ENCODE measurements at regions not wholly inside any gene's neighbourhood (a gene's known extent, or its start where the extent isn't known, plus 50 kb on each side); places are given as distances from the start of the nearest gene placed in this dataset.

GRCh38 chr11:100467821-100468508, 219.1 kb upstream of the ARHGAP42 start:
- DNase-seq (ENCODE audit: low read depth, low spot score), result no peak

GRCh38 chr11:100469835-100470234, 217.3 kb upstream of the ARHGAP42 start:
- Histone ChIP-seq H3K9me3 (ENCODE audit: control insufficient read depth, insufficient read depth, low read length) (no peaks in the 10 kb centered on the region), H3K4me3 (ENCODE audit: low read length) (no peak overlapping the region), H3K4me1 (ENCODE audit: control insufficient read depth, insufficient read depth, low read length) (no peaks in the 10 kb centered on the region), H3K27ac (ENCODE audit: low read length) (no peak overlapping the region), H3K27me3 (ENCODE audit: control insufficient read depth, insufficient read depth, low read length) (no peaks in the 10 kb centered on the region), H3K36me3 (ENCODE audit: control insufficient read depth, insufficient read depth, low read length) (no peaks in the 10 kb centered on the region)
- DNase-seq (ENCODE audit: low read depth, low spot score), result no peak
- WGBS (ENCODE audit: insufficient coverage, insufficient read length), result no CpG with 5 or more reads among the region's 2 CpGs

More at GRCh38 chr11:100467821-100468508, 219.1 kb upstream of the ARHGAP42 start:
- no peak overlapping the region for H3K27ac ChIP-seq (ENCODE audit: low read length)
- no peak overlapping the region for H3K4me3 ChIP-seq (ENCODE audit: low read length)
- H3K9me3 ChIP-seq (ENCODE audit: control insufficient read depth, insufficient read depth, low read length), result no peaks in the 10 kb centered on the region
- H3K4me1 ChIP-seq (ENCODE audit: control insufficient read depth, insufficient read depth, low read length), result no peaks in the 10 kb centered on the region
- WGBS (ENCODE audit: insufficient coverage, insufficient read length), result no CpG with 5 or more reads among the region's 3 CpGs
- H3K27me3 ChIP-seq (ENCODE audit: control insufficient read depth, insufficient read depth, low read length), result no peaks in the 10 kb centered on the region
- no peaks in the 10 kb centered on the region for H3K36me3 ChIP-seq (ENCODE audit: control insufficient read depth, insufficient read depth, low read length)

GRCh38 chr11:100472727-100473389, 214.2 kb upstream of the ARHGAP42 start:
- Histone ChIP-seq H3K27me3 (ENCODE audit: control insufficient read depth, insufficient read depth, low read length) (no peaks in the 10 kb centered on the region), H3K36me3 (ENCODE audit: control insufficient read depth, insufficient read depth, low read length) (no peaks in the 10 kb centered on the region), H3K27ac (ENCODE audit: low read length) (no peak overlapping the region), H3K9me3 (ENCODE audit: control insufficient read depth, insufficient read depth, low read length) (no peaks in the 10 kb centered on the region), H3K4me1 (ENCODE audit: control insufficient read depth, insufficient read depth, low read length) (no peaks in the 10 kb centered on the region), H3K4me3 (ENCODE audit: low read length) (no peak overlapping the region)
- WGBS (ENCODE audit: insufficient coverage, insufficient read length), result no CpG with 5 or more reads among the region's 2 CpGs
- DNase-seq (ENCODE audit: low read depth, low spot score), result no peak

GRCh38 chr11:100473390-100473740, 213.7 kb upstream of the ARHGAP42 start:
- Histone ChIP-seq H3K4me1 (ENCODE audit: control insufficient read depth, insufficient read depth, low read length) (no peaks in the 10 kb centered on the region), H3K27me3 (ENCODE audit: control insufficient read depth, insufficient read depth, low read length) (no peaks in the 10 kb centered on the region), H3K9me3 (ENCODE audit: control insufficient read depth, insufficient read depth, low read length) (no peaks in the 10 kb centered on the region), H3K36me3 (ENCODE audit: control insufficient read depth, insufficient read depth, low read length) (no peaks in the 10 kb centered on the region), H3K27ac (ENCODE audit: low read length) (no peak overlapping the region), H3K4me3 (ENCODE audit: low read length) (no peak overlapping the region)
- WGBS (ENCODE audit: insufficient coverage, insufficient read length), result no CpG with 5 or more reads among the region's 1 CpG
- DNase-seq (ENCODE audit: low read depth, low spot score), result no peak

GRCh38 chr11:100484948-100485347, 202.1 kb upstream of the ARHGAP42 start:
- Histone ChIP-seq H3K4me3 (ENCODE audit: low read length) (no peak overlapping the region), H3K36me3 (ENCODE audit: control insufficient read depth, insufficient read depth, low read length) (no peaks in the 10 kb centered on the region), H3K4me1 (ENCODE audit: control insufficient read depth, insufficient read depth, low read length) (no peaks in the 10 kb centered on the region), H3K9me3 (ENCODE audit: control insufficient read depth, insufficient read depth, low read length) (no peaks in the 10 kb centered on the region), H3K27ac (ENCODE audit: low read length) (no peak overlapping the region), H3K27me3 (ENCODE audit: control insufficient read depth, insufficient read depth, low read length) (no peaks in the 10 kb centered on the region)
- no peak for DNase-seq (ENCODE audit: low read depth, low spot score)
- no CpG with 5 or more reads among the region's 2 CpGs for WGBS (ENCODE audit: insufficient coverage, insufficient read length)

- Histone ChIP-seq H3K4me1 (ENCODE audit: control insufficient read depth, insufficient read depth, low read length) (no peaks in the 10 kb centered on the region), H3K4me3 (ENCODE audit: low read length) (no peak overlapping the region)
Observed at GRCh38 chr11:100498780-100499179, 188.3 kb upstream of the ARHGAP42 start.

GRCh38 chr11:100501450-100501849, 185.6 kb upstream of the ARHGAP42 start:
- Histone ChIP-seq H3K9me3 (ENCODE audit: control insufficient read depth, insufficient read depth, low read length) (no peaks in the 10 kb centered on the region), H3K27me3 (ENCODE audit: control insufficient read depth, insufficient read depth, low read length) (no peaks in the 10 kb centered on the region), H3K36me3 (ENCODE audit: control insufficient read depth, insufficient read depth, low read length) (no peaks in the 10 kb centered on the region), H3K4me1 (ENCODE audit: control insufficient read depth, insufficient read depth, low read length) (no peaks in the 10 kb centered on the region), H3K27ac (ENCODE audit: low read length) (no peak overlapping the region), H3K4me3 (ENCODE audit: low read length) (no peak overlapping the region)
- DNase-seq (ENCODE audit: low read depth, low spot score), result no peak
- no CpG with 5 or more reads among the region's 2 CpGs for WGBS (ENCODE audit: insufficient coverage, insufficient read length)

More at GRCh38 chr11:100498780-100499179, 188.3 kb upstream of the ARHGAP42 start:
- Histone ChIP-seq H3K27ac (ENCODE audit: low read length) (no peak overlapping the region), H3K36me3 (ENCODE audit: control insufficient read depth, insufficient read depth, low read length) (no peaks in the 10 kb centered on the region), H3K27me3 (ENCODE audit: control insufficient read depth, insufficient read depth, low read length) (no peaks in the 10 kb centered on the region), H3K9me3 (ENCODE audit: control insufficient read depth, insufficient read depth, low read length) (no peaks in the 10 kb centered on the region)
- no CpG with 5 or more reads among the region's 3 CpGs for WGBS (ENCODE audit: insufficient coverage, insufficient read length)
- no peak for DNase-seq (ENCODE audit: low read depth, low spot score)

- no peaks in the 10 kb centered on the region for H3K4me1 ChIP-seq (ENCODE audit: control insufficient read depth, insufficient read depth, low read length)
- H3K27me3 ChIP-seq (ENCODE audit: control insufficient read depth, insufficient read depth, low read length), result no peaks in the 10 kb centered on the region
- no peak overlapping the region for H3K4me3 ChIP-seq (ENCODE audit: low read length)
- H3K36me3 ChIP-seq (ENCODE audit: control insufficient read depth, insufficient read depth, low read length), result no peaks in the 10 kb centered on the region
- WGBS (ENCODE audit: insufficient coverage, insufficient read length), result no CpG with 5 or more reads among the region's 2 CpGs
- no peak for DNase-seq (ENCODE audit: low read depth, low spot score)
- H3K27ac ChIP-seq (ENCODE audit: low read length), result no peak overlapping the region
- no peaks in the 10 kb centered on the region for H3K9me3 ChIP-seq (ENCODE audit: control insufficient read depth, insufficient read depth, low read length)
Observed at GRCh38 chr11:100512475-100512874, 174.6 kb upstream of the ARHGAP42 start.

GRCh38 chr11:100515087-100515486, 172.0 kb upstream of the ARHGAP42 start:
- DNase-seq (ENCODE audit: low read depth, low spot score), result peak; percentile 43
- Histone ChIP-seq H3K27me3 (ENCODE audit: control insufficient read depth, insufficient read depth, low read length) (no peaks in the 10 kb centered on the region), H3K27ac (ENCODE audit: low read length) (no peak overlapping the region), H3K4me3 (ENCODE audit: low read length) (no peak overlapping the region), H3K9me3 (ENCODE audit: control insufficient read depth, insufficient read depth, low read length) (no peaks in the 10 kb centered on the region), H3K4me1 (ENCODE audit: control insufficient read depth, insufficient read depth, low read length) (no peaks in the 10 kb centered on the region), H3K36me3 (ENCODE audit: control insufficient read depth, insufficient read depth, low read length) (no peaks in the 10 kb centered on the region)

- no peak overlapping the region for H3K27ac ChIP-seq (ENCODE audit: low read length)
- H3K27me3 ChIP-seq (ENCODE audit: control insufficient read depth, insufficient read depth, low read length), result no peaks in the 10 kb centered on the region
- peaks cover 2% of the 10 kb centered on the region; the same call in 1 of the 2 replicates for H3K4me1 ChIP-seq (ENCODE audit: control insufficient read depth, insufficient read depth, low read length)
- no peak overlapping the region for H3K4me3 ChIP-seq (ENCODE audit: low read length)
- DNase-seq (ENCODE audit: low read depth, low spot score), result no peak
- no CpG with 5 or more reads among the region's 4 CpGs for WGBS (ENCODE audit: insufficient coverage, insufficient read length)
- no peaks in the 10 kb centered on the region for H3K36me3 ChIP-seq (ENCODE audit: control insufficient read depth, insufficient read depth, low read length)
- H3K9me3 ChIP-seq (ENCODE audit: control insufficient read depth, insufficient read depth, low read length), result no peaks in the 10 kb centered on the region
Observed at GRCh38 chr11:100525197-100525596, 161.9 kb upstream of the ARHGAP42 start.

GRCh38 chr11:100525635-100526034, 161.5 kb upstream of the ARHGAP42 start:
- H3K9me3 ChIP-seq (ENCODE audit: control insufficient read depth, insufficient read depth, low read length), result no peaks in the 10 kb centered on the region
- no peaks in the 10 kb centered on the region for H3K36me3 ChIP-seq (ENCODE audit: control insufficient read depth, insufficient read depth, low read length)
- no CpG with 5 or more reads among the region's 2 CpGs for WGBS (ENCODE audit: insufficient coverage, insufficient read length)
- H3K27me3 ChIP-seq (ENCODE audit: control insufficient read depth, insufficient read depth, low read length), result no peaks in the 10 kb centered on the region
- no peak overlapping the region for H3K4me3 ChIP-seq (ENCODE audit: low read length)
- H3K27ac ChIP-seq (ENCODE audit: low read length), result no peak overlapping the region
- H3K4me1 ChIP-seq (ENCODE audit: control insufficient read depth, insufficient read depth, low read length), result peaks cover 2% of the 10 kb centered on the region; the same call in 1 of the 2 replicates
- peak; percentile 29 for DNase-seq (ENCODE audit: low read depth, low spot score)

All from iPS DF 6.9 (cell line).